GM21423 (cell line): ENCODE measurements at regions not wholly inside any gene's neighbourhood (a gene's known extent, or its start where the extent isn't known, plus 50 kb on each side); places are given as distances from the start of the nearest gene placed in this dataset.
"Not testable (repeated sequence)": the region's sequence is repeated elsewhere in the genome, so short reads cannot be mapped to it uniquely, and the experiment has no call there.

Experiments
- ATAC-seq: cut with Tn5 transposase; IDR thresholded peaks from one replicate; pipeline ENCODE4 v1.9.1; 2021; ENCODE audit warnings: mild to moderate bottlenecking, moderate library complexity; ENCODE audit not compliant: unreplicated experiment

DNA sequence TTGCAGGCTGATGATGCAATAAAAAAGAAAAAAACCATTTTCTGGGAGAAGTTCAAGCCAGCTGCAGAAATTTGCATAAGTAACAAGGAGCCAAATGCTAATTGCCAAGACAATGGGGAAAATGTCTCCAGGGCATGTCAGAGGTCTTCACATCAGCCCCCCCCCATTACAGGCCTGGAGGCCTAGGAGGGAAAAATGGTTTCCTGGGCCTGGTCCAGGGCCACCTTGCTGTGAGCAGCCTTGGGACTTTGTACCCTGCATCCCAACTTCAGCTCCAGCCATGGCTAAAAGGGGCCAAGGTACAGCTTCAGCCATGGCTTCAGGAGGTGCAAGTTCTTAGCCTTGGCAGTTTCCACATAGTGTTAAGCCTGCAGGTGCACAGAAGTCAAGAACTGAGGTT lies 160.0 kb upstream of the IRS4 start:
- ATAC-seq = not testable (repeated sequence)

DNA sequence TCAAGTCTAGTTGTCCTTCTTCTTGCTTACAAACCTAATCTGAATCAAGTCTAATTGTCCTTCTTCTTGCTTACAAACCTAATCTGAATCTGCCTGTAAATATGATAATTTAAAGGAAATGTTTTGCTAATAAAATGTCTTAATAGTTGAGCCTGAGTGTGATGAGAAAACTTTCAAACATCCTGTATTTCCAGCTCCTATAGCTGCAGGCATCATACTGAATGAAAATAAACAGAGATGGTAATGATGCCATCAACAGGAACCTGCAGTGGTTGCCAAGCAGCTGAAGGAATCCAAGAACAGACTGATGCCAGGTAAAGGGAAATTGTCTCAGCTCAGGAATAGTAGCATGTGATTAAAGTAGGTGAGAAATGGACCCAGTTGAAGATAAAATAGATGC lies 156.1 kb upstream of the IRS4 start:
- ATAC-seq = no peak

DNA sequence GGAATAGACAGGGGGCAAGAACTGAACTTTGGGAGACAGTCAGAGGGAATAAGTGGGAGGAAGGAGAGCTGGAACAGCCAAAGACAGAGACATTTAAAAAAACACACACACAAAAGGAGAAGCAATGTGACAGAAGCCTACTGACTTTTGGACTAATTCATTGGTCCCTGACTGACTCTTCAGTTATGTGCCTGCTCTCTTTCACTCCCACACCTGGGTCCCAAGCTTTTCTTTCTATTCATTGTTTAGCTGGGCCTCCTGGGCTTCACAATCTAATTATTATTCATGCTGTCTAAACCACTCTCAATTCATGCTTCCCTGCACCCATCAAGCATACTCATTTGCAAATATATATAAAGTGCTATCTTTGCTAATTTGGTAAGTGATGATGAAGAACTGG lies 139.2 kb upstream of the IRS4 start:
- no peak for ATAC-seq

DNA sequence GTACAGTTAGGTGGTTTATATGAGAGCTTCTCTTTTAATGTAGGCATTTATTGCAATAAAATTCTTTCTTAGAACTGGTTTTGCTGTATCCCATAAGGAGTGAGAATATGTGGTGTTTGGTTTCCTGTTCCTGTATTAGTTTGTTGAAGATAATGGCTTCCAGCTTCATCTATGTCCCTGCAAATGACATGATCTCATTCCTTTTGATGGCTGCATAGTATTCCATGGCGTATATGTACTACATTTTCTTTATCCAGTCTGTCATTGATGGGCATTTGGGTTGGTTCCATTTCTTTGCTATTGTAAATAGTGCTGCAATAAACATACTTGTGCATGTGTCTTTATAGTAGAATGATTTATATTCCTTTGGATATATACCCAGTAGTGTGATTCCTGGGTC lies 106.7 kb upstream of the IRS4 start:
- not testable (repeated sequence) for ATAC-seq

DNA sequence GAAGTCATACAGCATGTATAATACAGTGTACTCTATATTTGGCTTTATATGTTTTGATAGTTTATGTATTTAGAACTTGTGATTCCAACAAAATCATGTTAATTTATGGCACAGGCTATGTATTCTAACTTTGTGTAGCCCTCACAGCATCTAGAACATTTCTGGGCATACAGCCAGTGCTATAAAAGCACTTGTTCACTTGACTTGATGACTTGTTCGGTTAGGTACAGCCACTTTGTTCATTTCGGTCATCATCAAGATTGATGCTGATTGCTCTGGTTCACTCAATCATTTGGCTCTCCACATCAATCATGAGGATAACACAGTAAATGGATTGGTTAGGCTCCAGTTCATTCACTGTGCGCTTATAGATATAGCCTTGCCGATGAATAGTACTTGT lies 97.6 kb upstream of the IRS4 start:
- ATAC-seq = no peak

DNA sequence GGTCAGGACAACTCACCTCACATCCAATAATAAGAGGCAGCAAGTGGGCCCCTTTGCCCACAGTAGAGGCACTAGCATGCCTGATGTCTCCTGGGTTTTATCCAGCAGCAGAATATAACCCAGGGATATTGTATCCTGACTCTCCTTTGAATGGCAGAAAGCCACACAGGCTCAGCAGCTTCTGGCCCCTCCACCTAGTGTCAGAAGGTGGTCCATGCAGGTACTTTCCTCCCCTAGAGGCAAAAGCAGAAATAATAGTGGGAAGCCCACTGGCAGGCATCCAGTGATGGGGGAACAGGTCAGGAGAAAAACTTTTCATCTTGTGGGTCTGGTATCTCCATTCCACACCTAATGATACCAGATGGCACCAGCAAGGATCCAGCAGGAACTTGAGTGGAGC lies 75.5 kb upstream of the IRS4 start:
- no peak for ATAC-seq

DNA sequence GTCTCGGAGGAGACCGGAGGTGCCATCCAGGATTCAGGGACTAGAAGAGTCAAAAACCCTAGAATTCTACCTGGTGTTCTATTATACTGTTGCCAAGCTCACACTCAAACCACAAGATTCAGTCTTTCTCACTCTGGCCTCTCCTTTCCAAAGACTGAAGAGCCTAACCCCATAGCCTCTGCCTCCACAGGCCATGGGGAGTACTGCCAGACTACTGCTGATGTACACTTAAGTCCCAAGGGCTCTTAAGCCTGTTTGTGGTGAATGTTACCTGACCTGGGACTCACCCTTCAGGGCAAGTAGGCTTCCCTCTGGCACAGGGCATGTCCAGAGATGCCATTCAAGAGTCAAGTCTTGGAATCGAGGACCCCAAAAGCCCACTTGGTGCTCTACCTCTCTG lies 58.9 kb upstream of the IRS4 start:
- no peak for ATAC-seq
